B cell (primary cell): ENCODE measurements at regions not wholly inside any gene's neighbourhood (a gene's known extent, or its start where the extent isn't known, plus 50 kb on each side); places are given as distances from the start of the nearest gene placed in this dataset.

Source experiments
- ATAC-seq: fragments of 200-7000 bp; cut with Tn5 transposase; one replicate; pipeline ENCODE4 v1.10.0; 2021; ENCODE audit warnings: low read depth, mild to moderate bottlenecking, moderate number of reproducible peaks, moderate library complexity
- CTCF ChIA-PET: fragments of 350-600 bp; sonication (Branson Sonifier 250); formaldehyde crosslinking; loops from one replicate; lab custom pipeline; 2021; ENCODE audit warnings: antibody characterized with exemption, inconsistent platforms; lab: Charles Lee
- POLR2A ChIA-PET: fragments of 350-600 bp; sonication (Branson Sonifier 250); formaldehyde crosslinking; loops from one replicate; lab custom pipeline; 2021; ENCODE audit warnings: antibody characterized with exemption; lab: Charles Lee
- DNase-seq: peaks from one replicate; pipeline ENCODE4 v3.0.0; 2013
- H2AFZ ChIP-seq: 2 replicates; pipeline ENCODE4 v1.6.1; 2012; ENCODE audit warnings: mild to moderate bottlenecking, low read depth, low read length; ENCODE audit not compliant: insufficient read depth, poor library complexity, severe bottlenecking
- H3K27ac ChIP-seq, 2 donors: 1 replicate in 1 of 2; 2 replicates in 1 of 2; pipeline ENCODE4 v1.5.1; 2012 to 2013; ENCODE audit warnings: low read length in 2 of 2, mild to moderate bottlenecking in 2 of 2, moderate library complexity in 1 of 2
- H3K27me3 ChIP-seq, 4 experiments: fragments of 200-600 bp in 1 of 4; sonication (generic) in 1 of 4; replicated peaks in 1 of 4; 1 replicate in 2 of 4; 2 replicates in 2 of 4; pipeline versions ENCODE4 v1.6.1 to v1.7.0; 2013 to 2016; ENCODE audit warnings: low read length in 3 of 4, mild to moderate bottlenecking in 2 of 4, mixed read lengths in 1 of 4, moderate library complexity in 1 of 4; ENCODE audit not compliant: insufficient read depth in 4 of 4, control insufficient read depth in 3 of 4; ENCODE audit errors: control extremely low read depth in 1 of 4
- H3K36me3 ChIP-seq, 2 experiments: replicated peaks in 1 of 2; 1 replicate in 1 of 2; 2 replicates in 1 of 2; pipeline versions ENCODE4 v1.6.1 to v1.7.1; 2013; ENCODE audit warnings: low read length in 1 of 2; ENCODE audit not compliant: insufficient read depth in 2 of 2, control insufficient read depth in 1 of 2; ENCODE audit errors: control extremely low read depth in 1 of 2, extremely low read depth in 1 of 2
- H3K4me1 ChIP-seq, 2 donors: fragments of 200-600 bp in 1 of 2; sonication (generic) in 1 of 2; 1 replicate in 1 of 2; 2 replicates in 1 of 2; pipeline versions ENCODE4 v1.5.1 to v1.6.1; 2013 to 2017; ENCODE audit warnings: low read length in 2 of 2; ENCODE audit not compliant: control insufficient read depth in 2 of 2, insufficient read depth in 2 of 2
- H3K4me2 ChIP-seq: replicated peaks from 2 replicates; pipeline ENCODE3; 2012; ENCODE audit warnings: mild to moderate bottlenecking, low read depth, low read length; ENCODE audit not compliant: poor library complexity, severe bottlenecking
- H3K4me3 ChIP-seq, 5 experiments: fragments of 200-600 bp in 1 of 5; sonication (generic) in 1 of 5; 1 replicate in 3 of 5; 2 replicates in 2 of 5; pipeline versions ENCODE4 v1.5.1 to v1.7.0; 2011 to 2016; ENCODE audit warnings: low read length in 4 of 5, mild to moderate bottlenecking in 4 of 5, low read depth in 2 of 5, control low read depth in 1 of 5, moderate library complexity in 1 of 5; ENCODE audit not compliant: insufficient read depth in 1 of 5; ENCODE audit errors: control extremely low read depth in 1 of 5, extremely low read depth in 1 of 5
- H3K79me2 ChIP-seq: fragments of 200-600 bp; sonication (generic); one replicate; pipeline ENCODE4 v1.6.0; 2016; ENCODE audit warnings: low read length; ENCODE audit not compliant: control insufficient read depth, insufficient read depth
- H3K9ac ChIP-seq: fragments of 200-600 bp; sonication (generic); 2 replicates; pipeline ENCODE4 v1.6.1; 2017; ENCODE audit warnings: mild to moderate bottlenecking, low read length, moderate library complexity
- H3K9me3 ChIP-seq, 3 donors: one replicate each; pipeline versions ENCODE4 v1.6.1 to v1.7.1; 2013; ENCODE audit warnings: low read length in 2 of 3; ENCODE audit not compliant: control insufficient read depth in 2 of 3, insufficient read depth in 1 of 3; ENCODE audit errors: control extremely low read depth in 1 of 3
- H4K20me1 ChIP-seq: 2 replicates; pipeline ENCODE4 v1.6.0; 2012; ENCODE audit warnings: mild to moderate bottlenecking, low read length; ENCODE audit not compliant: insufficient read depth, control insufficient read depth, poor library complexity, severe bottlenecking
- H3K27ac Mint-ChIP-seq: one replicate; pipeline ENCODE4 v1.8.0; 2021; ENCODE audit warnings: mixed read lengths
- H3K27me3 Mint-ChIP-seq: one replicate; pipeline ENCODE4 v1.8.0; 2021; ENCODE audit warnings: mixed read lengths
- H3K4me1 Mint-ChIP-seq: one replicate; pipeline ENCODE4 v1.8.0; 2021; ENCODE audit warnings: mixed read lengths
- H3K4me3 Mint-ChIP-seq: one replicate; pipeline ENCODE4 v1.8.0; 2021; ENCODE audit warnings: mixed read lengths
- H3K9me3 Mint-ChIP-seq: one replicate; pipeline ENCODE4 v1.8.0; 2022; ENCODE audit warnings: mixed read lengths; ENCODE audit not compliant: insufficient read depth
- EZH2 ChIP-seq: IDR thresholded peaks from 2 replicates; pipeline ENCODE4 v1.6.1; 2012; ENCODE audit warnings: borderline replicate concordance, low read depth, mild to moderate bottlenecking, moderate library complexity, low read length; ENCODE audit not compliant: insufficient read depth, poor library complexity, severe bottlenecking
- WGBS: methylation state at CpG from one replicate; pipeline ENCODE4 v1.1.5; 2013; ENCODE audit warnings: missing lambda C conversion rate; ENCODE audit not compliant: insufficient coverage; 5-methylcytosine and 5-hydroxymethylcytosine counted together
- intact Hi-C: fragments of 100-400 bp; cut with micrococcal nuclease; formaldehyde crosslinking; loops from one replicate; pipeline ENCODE4 v1.10.0; 2022
- TF ChIP-seq, protein P1 (sequence below): fragments of 200-600 bp; IDR thresholded peaks from one replicate; pipeline ENCODE4 v1.8.0; 2022; ENCODE audit warnings: antibody characterized with exemption, mild to moderate bottlenecking

DNA sequence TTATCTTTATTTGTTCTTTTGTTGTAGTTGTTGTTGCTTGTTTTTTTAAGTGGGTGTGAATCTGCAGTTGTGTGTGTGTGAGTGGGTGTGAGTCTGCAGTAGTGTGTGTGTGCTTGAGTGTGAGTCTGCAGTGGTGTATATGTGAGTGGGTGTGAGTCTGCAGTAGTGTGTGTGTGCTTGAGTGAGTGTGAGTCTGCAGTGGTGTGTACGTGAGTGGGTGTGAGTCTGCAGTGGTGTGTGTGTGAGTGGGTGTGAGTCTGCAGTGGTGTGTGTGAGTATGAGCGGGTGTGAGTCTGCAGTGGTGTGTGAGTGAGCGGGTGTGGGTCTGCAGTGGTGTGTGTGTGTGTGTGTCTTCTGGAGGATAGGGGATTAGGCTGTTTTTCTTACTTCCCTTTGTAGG, 1186.8 kb upstream of the SEL1L start:
- Histone ChIP-seq H3K9me3 (peaks cover 0 to 2% (median 0%) of the 10 kb centered on the region in 3 donors), H3K4me3 (no peak overlapping the region), H3K27ac (no peak overlapping the region), H3K36me3 (no peaks in the 10 kb centered on the region), H2AFZ (no peak overlapping the region), H3K9ac (no peak overlapping the region), H4K20me1 (no peaks in the 10 kb centered on the region), H3K79me2 (no peaks in the 10 kb centered on the region), H3K4me2 (no peak overlapping the region), H3K4me1 (no peaks in the 10 kb centered on the region), H3K27me3 (no peaks in the 10 kb centered on the region)
- ChIA-PET POLR2A (no interaction called here), CTCF (no interaction called here)
- no peak for DNase-seq
- Mint-ChIP-seq H3K4me1 (no peaks in the 10 kb centered on the region), H3K27me3 (no peaks in the 10 kb centered on the region), H3K9me3 (peaks cover 8% of the 10 kb centered on the region), H3K27ac (no peak overlapping the region), H3K4me3 (no peak overlapping the region)
- intact Hi-C loops, result no loop called here
- 90% methylated on average over 3 of the region's 3 CpGs for WGBS
- no peak for TF ChIP-seq EZH2
- TF ChIP-seq, protein P1, sequence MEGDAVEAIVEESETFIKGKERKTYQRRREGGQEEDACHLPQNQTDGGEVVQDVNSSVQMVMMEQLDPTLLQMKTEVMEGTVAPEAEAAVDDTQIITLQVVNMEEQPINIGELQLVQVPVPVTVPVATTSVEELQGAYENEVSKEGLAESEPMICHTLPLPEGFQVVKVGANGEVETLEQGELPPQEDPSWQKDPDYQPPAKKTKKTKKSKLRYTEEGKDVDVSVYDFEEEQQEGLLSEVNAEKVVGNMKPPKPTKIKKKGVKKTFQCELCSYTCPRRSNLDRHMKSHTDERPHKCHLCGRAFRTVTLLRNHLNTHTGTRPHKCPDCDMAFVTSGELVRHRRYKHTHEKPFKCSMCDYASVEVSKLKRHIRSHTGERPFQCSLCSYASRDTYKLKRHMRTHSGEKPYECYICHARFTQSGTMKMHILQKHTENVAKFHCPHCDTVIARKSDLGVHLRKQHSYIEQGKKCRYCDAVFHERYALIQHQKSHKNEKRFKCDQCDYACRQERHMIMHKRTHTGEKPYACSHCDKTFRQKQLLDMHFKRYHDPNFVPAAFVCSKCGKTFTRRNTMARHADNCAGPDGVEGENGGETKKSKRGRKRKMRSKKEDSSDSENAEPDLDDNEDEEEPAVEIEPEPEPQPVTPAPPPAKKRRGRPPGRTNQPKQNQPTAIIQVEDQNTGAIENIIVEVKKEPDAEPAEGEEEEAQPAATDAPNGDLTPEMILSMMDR, result no peak
- no peak for ATAC-seq

DNA sequence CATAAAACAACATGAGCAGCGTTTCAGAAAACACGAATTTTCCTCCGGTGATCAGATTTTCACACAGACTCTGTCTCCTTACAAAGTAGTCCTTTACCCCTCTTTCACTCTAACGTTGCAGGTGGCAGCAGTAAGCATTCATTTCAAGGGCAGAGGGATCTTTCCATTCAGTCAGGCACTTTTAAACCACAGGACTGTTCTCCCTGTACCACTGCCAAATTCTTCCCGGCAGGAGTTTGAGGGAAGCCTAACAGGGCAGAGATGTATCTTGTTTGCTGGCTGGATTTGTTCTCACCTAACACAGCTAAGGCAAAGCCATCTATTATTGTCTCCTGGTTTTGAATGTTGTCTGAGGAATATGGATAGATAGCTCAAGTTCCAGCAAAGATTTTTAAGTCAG, 1187.3 kb upstream of the SEL1L start:
- no peak overlapping the region for H3K4me2 ChIP-seq
- TF ChIP-seq, protein P1, result no peak
- no peak for TF ChIP-seq EZH2
- no peak for DNase-seq
- Mint-ChIP-seq H3K4me1 (no peaks in the 10 kb centered on the region), H3K4me3 (no peak overlapping the region), H3K27ac (no peak overlapping the region), H3K9me3 (peaks cover 8% of the 10 kb centered on the region), H3K27me3 (no peaks in the 10 kb centered on the region)
- 87% methylated on average over 3 of the region's 5 CpGs for WGBS
- H3K27ac ChIP-seq, result no peak overlapping the region
- H4K20me1 ChIP-seq, result no peaks in the 10 kb centered on the region
- ATAC-seq, result no peak
- CTCF ChIA-PET, result no interaction called here
- no peak overlapping the region for H3K9ac ChIP-seq
- H2AFZ ChIP-seq, result no peak overlapping the region
- intact Hi-C loops, result no loop called here
- no peak overlapping the region for H3K4me3 ChIP-seq
- H3K9me3 ChIP-seq, result peaks cover 0 to 2% (median 0%) of the 10 kb centered on the region in 3 donors
- no peaks in the 10 kb centered on the region for H3K4me1 ChIP-seq
- POLR2A ChIA-PET, result no interaction called here
- H3K27me3 ChIP-seq, result no peaks in the 10 kb centered on the region
- no peaks in the 10 kb centered on the region for H3K36me3 ChIP-seq
- no peaks in the 10 kb centered on the region for H3K79me2 ChIP-seq
